HG03575 (cell line): ENCODE measurements at regions not wholly inside any gene's neighbourhood (a gene's known extent, or its start where the extent isn't known, plus 50 kb on each side); places are given as distances from the start of the nearest gene placed in this dataset.

Experiments used
- ATAC-seq: cut with Tn5 transposase; IDR thresholded peaks from one replicate; pipeline ENCODE4 v1.9.1; 2021; ENCODE audit not compliant: unreplicated experiment, insufficient number of reproducible peaks, low FRiP score; ENCODE audit errors: extremely low read depth

GRCh38 chr5:124692950-124693349, 53.5 kb downstream of the ZNF608 start:
- ATAC-seq = no peak

GRCh38 chr5:124692324-124692723, 54.1 kb downstream of the ZNF608 start:
- ATAC-seq = no peak

GRCh38 chr5:124689653-124690052, 56.8 kb downstream of the ZNF608 start:
- no peak for ATAC-seq

GRCh38 chr5:124686239-124687004, 60.0 kb downstream of the ZNF608 start:
- no peak for ATAC-seq

GRCh38 chr5:124685404-124685930, 61.0 kb downstream of the ZNF608 start:
- no peak for ATAC-seq

GRCh38 chr5:124683917-124684555, 62.4 kb downstream of the ZNF608 start:
- no peak for ATAC-seq

- no peak for ATAC-seq
Measured at GRCh38 chr5:124679578-124680199, 66.8 kb downstream of the ZNF608 start.

- no peak for ATAC-seq
Measured at GRCh38 chr5:124678922-124679519, 67.4 kb downstream of the ZNF608 start.

- no peak for ATAC-seq
Measured at GRCh38 chr5:124678468-124678867, 68.0 kb downstream of the ZNF608 start.

GRCh38 chr5:124677374-124678351, 68.8 kb downstream of the ZNF608 start:
- no peak for ATAC-seq

GRCh38 chr5:124675931-124676846, 70.2 kb downstream of the ZNF608 start:
- no peak for ATAC-seq

- no peak for ATAC-seq
Measured at GRCh38 chr5:124671193-124671592, 75.2 kb downstream of the ZNF608 start.

- no peak for ATAC-seq
Measured at GRCh38 chr5:124670722-124671184, 75.7 kb downstream of the ZNF608 start.

GRCh38 chr5:124669956-124670721, 76.3 kb downstream of the ZNF608 start:
- no peak for ATAC-seq

GRCh38 chr5:124669300-124669648, 77.2 kb downstream of the ZNF608 start:
- ATAC-seq = no peak

GRCh38 chr5:124668353-124669299, 77.8 kb downstream of the ZNF608 start:
- no peak for ATAC-seq
